ENCODE measurements at regions not wholly inside any gene's neighbourhood (a gene's known extent, or its start where the extent isn't known, plus 50 kb on each side); places are given as distances from the start of the nearest gene placed in this dataset.

DNA sequence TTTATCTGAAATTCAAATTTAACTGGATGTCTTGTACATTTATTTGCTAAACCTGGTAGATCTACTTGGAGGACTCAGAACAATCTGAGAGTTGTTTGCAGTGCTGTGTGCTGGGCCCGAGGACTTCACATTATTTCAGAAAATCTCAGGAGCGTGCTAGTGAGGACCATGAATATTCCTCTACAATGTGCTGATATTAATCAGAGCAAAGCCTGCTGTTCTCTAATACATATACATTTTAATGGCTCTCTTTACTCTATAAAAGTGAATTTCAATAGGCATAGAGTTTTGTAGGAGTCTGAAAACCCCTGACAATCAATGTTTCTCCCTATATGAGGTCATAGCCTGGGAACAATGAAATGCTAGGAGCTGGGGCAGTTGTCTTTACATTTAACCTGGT is 144.3 kb downstream of the NEDD1 start:
- H2AFZ ChIP-seq (ENCODE audit: low read length): no peak overlapping the region
- H3K4me1 ChIP-seq (ENCODE audit: insufficient read depth, low read length): no peaks in the 10 kb centered on the region

More for the DNA sequence above, 144.3 kb downstream of the NEDD1 start:
- no peaks in the 10 kb centered on the region for H3K9me3 ChIP-seq (ENCODE audit: low read length)
- H3K4me2 ChIP-seq (ENCODE audit: low read depth, low read length): no peak overlapping the region
- intact Hi-C loops (cut with micrococcal nuclease; ENCODE audit: unreplicated experiment): no loop called here
- ATAC-seq (no peak), FAIRE-seq (no peak), DNase-seq (ENCODE audit: low spot score) (no peak)
- no peak overlapping the region for H3K4me3 ChIP-seq (replicated peaks in 1 of 3; ENCODE audit: insufficient read depth in 1 of 3, low read depth in 2 of 3, low read length in 3 of 3)
- in situ Hi-C loops (cut with HindIII; ENCODE audit: extremely low pct_ligation_motif_present, low pct_unique_long_range_greater_than_20kb): no loop called here
- H3K79me2 ChIP-seq (ENCODE audit: insufficient read depth, low read length): no peaks in the 10 kb centered on the region
- POLR2A ChIA-PET: no interaction called here
- H3K36me3 ChIP-seq (replicated peaks in 1 of 2; ENCODE audit: control insufficient read depth in 1 of 2, insufficient read depth in 2 of 2, low read length in 2 of 2): no peaks in the 10 kb centered on the region
- no TSS peak for BruUV-seq (replicated peaks)
- no peak for TF ChIP-seq BRCA1 (CRISPR knock-in tag; IDR thresholded peaks at IDR 0.05)
- TF ChIP-seq HDAC2 (CRISPR knock-in tag; IDR thresholded peaks at IDR 0.05): no peak
- no peak for TF ChIP-seq ZNF607 (CRISPR knock-in tag; IDR thresholded peaks at IDR 0.05; ENCODE audit: borderline replicate concordance)
- TF ChIP-seq SMAD9 (CRISPR knock-in tag; IDR thresholded peaks at IDR 0.05): no peak
- TF ChIP-seq ZNF670 (CRISPR knock-in tag; IDR thresholded peaks at IDR 0.05; ENCODE audit: borderline replicate concordance): no peak
- no peak for TF ChIP-seq ZNF235 (CRISPR knock-in tag; IDR thresholded peaks at IDR 0.05; ENCODE audit: borderline replicate concordance)
- TF ChIP-seq ARNT (IDR thresholded peaks at IDR 0.05): no peak
- TF ChIP-seq ZNF615 (CRISPR knock-in tag; IDR thresholded peaks at IDR 0.05; ENCODE audit: borderline replicate concordance): no peak
- TF ChIP-seq, protein P1, sequence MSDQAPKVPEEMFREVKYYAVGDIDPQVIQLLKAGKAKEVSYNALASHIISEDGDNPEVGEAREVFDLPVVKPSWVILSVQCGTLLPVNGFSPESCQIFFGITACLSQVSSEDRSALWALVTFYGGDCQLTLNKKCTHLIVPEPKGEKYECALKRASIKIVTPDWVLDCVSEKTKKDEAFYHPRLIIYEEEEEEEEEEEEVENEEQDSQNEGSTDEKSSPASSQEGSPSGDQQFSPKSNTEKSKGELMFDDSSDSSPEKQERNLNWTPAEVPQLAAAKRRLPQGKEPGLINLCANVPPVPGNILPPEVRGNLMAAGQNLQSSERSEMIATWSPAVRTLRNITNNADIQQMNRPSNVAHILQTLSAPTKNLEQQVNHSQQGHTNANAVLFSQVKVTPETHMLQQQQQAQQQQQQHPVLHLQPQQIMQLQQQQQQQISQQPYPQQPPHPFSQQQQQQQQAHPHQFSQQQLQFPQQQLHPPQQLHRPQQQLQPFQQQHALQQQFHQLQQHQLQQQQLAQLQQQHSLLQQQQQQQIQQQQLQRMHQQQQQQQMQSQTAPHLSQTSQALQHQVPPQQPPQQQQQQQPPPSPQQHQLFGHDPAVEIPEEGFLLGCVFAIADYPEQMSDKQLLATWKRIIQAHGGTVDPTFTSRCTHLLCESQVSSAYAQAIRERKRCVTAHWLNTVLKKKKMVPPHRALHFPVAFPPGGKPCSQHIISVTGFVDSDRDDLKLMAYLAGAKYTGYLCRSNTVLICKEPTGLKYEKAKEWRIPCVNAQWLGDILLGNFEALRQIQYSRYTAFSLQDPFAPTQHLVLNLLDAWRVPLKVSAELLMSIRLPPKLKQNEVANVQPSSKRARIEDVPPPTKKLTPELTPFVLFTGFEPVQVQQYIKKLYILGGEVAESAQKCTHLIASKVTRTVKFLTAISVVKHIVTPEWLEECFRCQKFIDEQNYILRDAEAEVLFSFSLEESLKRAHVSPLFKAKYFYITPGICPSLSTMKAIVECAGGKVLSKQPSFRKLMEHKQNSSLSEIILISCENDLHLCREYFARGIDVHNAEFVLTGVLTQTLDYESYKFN (CRISPR knock-in tag; conservative IDR thresholded peaks at IDR 0.05): no peak
- no peak for TF ChIP-seq MLLT10 (CRISPR knock-in tag; IDR thresholded peaks at IDR 0.05)
- no peak for TF ChIP-seq IKZF4 (CRISPR knock-in tag; IDR thresholded peaks at IDR 0.05; ENCODE audit: borderline replicate concordance, low read depth, not compliant biosample characterization)
- TF ChIP-seq ZKSCAN1 (IDR thresholded peaks at IDR 0.05; ENCODE audit: low read length): no peak
- TF ChIP-seq IRX3 (CRISPR knock-in tag; IDR thresholded peaks at IDR 0.05; ENCODE audit: borderline replicate concordance, low read depth): no peak
- TF ChIP-seq, protein P2, sequence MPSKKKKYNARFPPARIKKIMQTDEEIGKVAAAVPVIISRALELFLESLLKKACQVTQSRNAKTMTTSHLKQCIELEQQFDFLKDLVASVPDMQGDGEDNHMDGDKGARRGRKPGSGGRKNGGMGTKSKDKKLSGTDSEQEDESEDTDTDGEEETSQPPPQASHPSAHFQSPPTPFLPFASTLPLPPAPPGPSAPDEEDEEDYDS (CRISPR knock-in tag; IDR thresholded peaks at IDR 0.05): no peak
- no peak for TF ChIP-seq TBX3 (IDR thresholded peaks at IDR 0.05; ENCODE audit: borderline replicate concordance)
- TF ChIP-seq, protein P3, sequence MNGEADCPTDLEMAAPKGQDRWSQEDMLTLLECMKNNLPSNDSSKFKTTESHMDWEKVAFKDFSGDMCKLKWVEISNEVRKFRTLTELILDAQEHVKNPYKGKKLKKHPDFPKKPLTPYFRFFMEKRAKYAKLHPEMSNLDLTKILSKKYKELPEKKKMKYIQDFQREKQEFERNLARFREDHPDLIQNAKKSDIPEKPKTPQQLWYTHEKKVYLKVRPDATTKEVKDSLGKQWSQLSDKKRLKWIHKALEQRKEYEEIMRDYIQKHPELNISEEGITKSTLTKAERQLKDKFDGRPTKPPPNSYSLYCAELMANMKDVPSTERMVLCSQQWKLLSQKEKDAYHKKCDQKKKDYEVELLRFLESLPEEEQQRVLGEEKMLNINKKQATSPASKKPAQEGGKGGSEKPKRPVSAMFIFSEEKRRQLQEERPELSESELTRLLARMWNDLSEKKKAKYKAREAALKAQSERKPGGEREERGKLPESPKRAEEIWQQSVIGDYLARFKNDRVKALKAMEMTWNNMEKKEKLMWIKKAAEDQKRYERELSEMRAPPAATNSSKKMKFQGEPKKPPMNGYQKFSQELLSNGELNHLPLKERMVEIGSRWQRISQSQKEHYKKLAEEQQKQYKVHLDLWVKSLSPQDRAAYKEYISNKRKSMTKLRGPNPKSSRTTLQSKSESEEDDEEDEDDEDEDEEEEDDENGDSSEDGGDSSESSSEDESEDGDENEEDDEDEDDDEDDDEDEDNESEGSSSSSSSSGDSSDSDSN (CRISPR knock-in tag; IDR thresholded peaks at IDR 0.05): no peak
- no peak for TF ChIP-seq JUND (CRISPR knock-in tag; IDR thresholded peaks at IDR 0.05)
- no peak for TF ChIP-seq PHB2 (IDR thresholded peaks at IDR 0.05; ENCODE audit: partially characterized antibody)
- CTCF ChIA-PET (ENCODE audit: low intra/inter-chr PET ratio, low total read pairs): no interaction called here
- no peak overlapping the region for H3K27ac ChIP-seq (ENCODE audit: extremely low read length, insufficient read depth, low read length)
- H3K9ac ChIP-seq (ENCODE audit: insufficient read depth, low read depth, low read length): no peak overlapping the region
- no peaks in the 10 kb centered on the region for H4K20me1 ChIP-seq (ENCODE audit: insufficient read depth, low read length)
- H3K27me3 ChIP-seq (ENCODE audit: control insufficient read depth in 1 of 2, insufficient read depth in 2 of 2, low read length in 2 of 2): no peaks in the 10 kb centered on the region
- 5% methylated on average over 2 of the region's 2 CpGs for WGBS (ENCODE audit: low lambda C conversion rate)
